Right lobe of liver (tissue), 6 donors: ENCODE measurements at regions not wholly inside any gene's neighbourhood (a gene's known extent, or its start where the extent isn't known, plus 50 kb on each side); places are given as distances from the start of the nearest gene placed in this dataset.

Experiments
- ATAC-seq, 4 donors: fragments of 200-7000 bp; cut with Tn5 transposase; one replicate each; pipeline ENCODE4 v1.9.1; 2020; ENCODE audit warnings: mild to moderate bottlenecking in 4 of 4, moderate library complexity in 4 of 4
- DNase-seq, 3 donors: peaks; one replicate each; pipeline ENCODE4 v3.0.0-alpha.2; 2020
- H3K27ac ChIP-seq, 3 donors: fragments of 200-600 bp; one replicate each; pipeline ENCODE4 v1.8.0; 2022
- H3K27me3 ChIP-seq, 2 donors: fragments of 200-600 bp; one replicate each; pipeline ENCODE4 v1.8.0; 2022
- H3K36me3 ChIP-seq, 4 donors: fragments of 200-600 bp; sonication (generic) in 1 of 4; one replicate each; pipeline versions ENCODE4 v1.5.1 to v1.8.0; 2017 to 2022; ENCODE audit warnings: control low read depth in 1 of 4
- H3K4me1 ChIP-seq, 4 donors: fragments of 200-600 bp; sonication (generic) in 1 of 4; one replicate each; pipeline versions ENCODE4 v1.5.1 to v1.8.0; 2017 to 2022; ENCODE audit warnings: control low read depth in 1 of 4
- H3K4me3 ChIP-seq, 3 donors: fragments of 200-600 bp; one replicate each; pipeline ENCODE4 v1.8.0; 2022
- H3K9me3 ChIP-seq, 4 donors: fragments of 200-600 bp; sonication (generic) in 1 of 4; one replicate each; pipeline versions ENCODE4 v1.5.1 to v1.8.0; 2017 to 2022; ENCODE audit warnings: control low read depth in 1 of 4
- POLR2A ChIP-seq: fragments of 450-650 bp; IDR thresholded peaks from one replicate; pipeline ENCODE4 v1.6.1; 2017; ENCODE audit warnings: antibody characterized with exemption, mild to moderate bottlenecking
- WGBS: methylation state at CpG from one replicate; pipeline ENCODE4 v1.1.6; 2018; ENCODE audit warnings: low coverage, low lambda C conversion rate; ENCODE audit not compliant: insufficient coverage; ENCODE audit errors: missing lambda C conversion rate; 5-methylcytosine and 5-hydroxymethylcytosine counted together
- intact Hi-C, 2 donors: fragments of 100-400 bp; cut with DNase I; formaldehyde crosslinking; loops; one replicate each; pipeline versions ENCODE4 v1.11.2 to v1.14.1; 2022
- TF ChIP-seq, protein P1 (sequence below), 4 donors: fragments of 200-600 bp in 3 of 4; fragments of 450-650 bp in 1 of 4; IDR thresholded peaks; one replicate each; pipeline versions ENCODE4 v1.5.1 to v1.8.0; 2016 to 2022; ENCODE audit warnings: antibody characterized with exemption in 4 of 4, mild to moderate bottlenecking in 2 of 4
- donor health status: DM: no; HTN: yes; CAD: no.
- donor health status: DM: no; HTN: no; CAD: no.
- donor health status: DM: no; HTN: no; CAD: no.
- donor health status: DM: no; HTN: yes; CAD: no.
- donor health status: DM: no; HTN: yes; CAD: no.

DNA sequence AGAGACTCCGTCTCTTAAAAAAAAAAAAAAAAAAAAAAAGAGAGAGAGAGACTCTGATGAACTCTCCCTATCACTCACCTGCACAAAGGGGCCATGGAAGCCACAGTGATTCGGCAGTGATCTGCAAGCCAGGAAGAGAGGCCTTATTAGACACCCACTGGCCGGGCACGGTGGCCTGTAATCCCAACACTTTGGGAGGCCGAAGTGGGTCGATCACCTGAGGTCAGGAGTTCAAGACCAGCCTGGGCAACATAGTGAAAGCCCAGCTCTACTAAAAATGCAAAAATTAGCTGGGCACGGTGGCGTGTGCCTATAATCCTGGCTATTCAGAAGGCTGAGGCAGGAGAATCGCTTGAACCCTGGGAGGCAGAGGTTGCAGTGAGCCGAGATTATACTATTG is 198.5 kb upstream of the WSCD1 start:
- no peak for ATAC-seq

DNA sequence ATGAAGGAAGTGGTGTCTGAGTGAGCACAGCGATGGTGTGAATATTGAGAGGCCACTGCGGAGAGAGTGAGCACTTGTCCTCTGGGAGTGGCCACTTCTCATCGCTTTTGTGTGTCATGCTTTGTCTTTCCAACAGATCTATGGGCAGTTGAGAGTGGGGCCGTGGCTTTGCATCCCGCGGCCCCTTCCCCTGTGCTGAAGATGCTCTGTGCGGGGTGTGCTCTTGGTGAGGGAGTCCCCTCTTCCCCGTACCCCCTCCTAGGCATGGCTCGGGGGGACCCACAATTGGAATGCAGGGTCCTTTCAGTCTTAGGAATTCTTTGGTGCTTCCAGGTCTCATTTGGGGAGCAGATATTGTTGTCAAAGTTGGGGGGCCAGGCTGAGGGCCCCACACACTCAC is 197.3 kb upstream of the WSCD1 start:
- no peaks in the 10 kb centered on the region for H3K9me3 ChIP-seq
- DNase-seq (no peak), ATAC-seq (no peak)
- H3K4me1 ChIP-seq = peaks cover 0 to 3% (median 1%) of the 10 kb centered on the region in 4 donors
- no peak overlapping the region for H3K27ac ChIP-seq
- no peaks in the 10 kb centered on the region for H3K36me3 ChIP-seq
- H3K27me3 ChIP-seq = no peaks in the 10 kb centered on the region
- TF ChIP-seq, protein P1, sequence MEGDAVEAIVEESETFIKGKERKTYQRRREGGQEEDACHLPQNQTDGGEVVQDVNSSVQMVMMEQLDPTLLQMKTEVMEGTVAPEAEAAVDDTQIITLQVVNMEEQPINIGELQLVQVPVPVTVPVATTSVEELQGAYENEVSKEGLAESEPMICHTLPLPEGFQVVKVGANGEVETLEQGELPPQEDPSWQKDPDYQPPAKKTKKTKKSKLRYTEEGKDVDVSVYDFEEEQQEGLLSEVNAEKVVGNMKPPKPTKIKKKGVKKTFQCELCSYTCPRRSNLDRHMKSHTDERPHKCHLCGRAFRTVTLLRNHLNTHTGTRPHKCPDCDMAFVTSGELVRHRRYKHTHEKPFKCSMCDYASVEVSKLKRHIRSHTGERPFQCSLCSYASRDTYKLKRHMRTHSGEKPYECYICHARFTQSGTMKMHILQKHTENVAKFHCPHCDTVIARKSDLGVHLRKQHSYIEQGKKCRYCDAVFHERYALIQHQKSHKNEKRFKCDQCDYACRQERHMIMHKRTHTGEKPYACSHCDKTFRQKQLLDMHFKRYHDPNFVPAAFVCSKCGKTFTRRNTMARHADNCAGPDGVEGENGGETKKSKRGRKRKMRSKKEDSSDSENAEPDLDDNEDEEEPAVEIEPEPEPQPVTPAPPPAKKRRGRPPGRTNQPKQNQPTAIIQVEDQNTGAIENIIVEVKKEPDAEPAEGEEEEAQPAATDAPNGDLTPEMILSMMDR (IDR thresholded peaks at IDR 0.05) = no peak
- no peak for TF ChIP-seq POLR2A
- intact Hi-C loops = no loop called here
- H3K4me3 ChIP-seq = no peak overlapping the region
- WGBS = 57% methylated on average over 3 of the region's 9 CpGs

More for the DNA sequence above, 198.5 kb upstream of the WSCD1 start:
- Histone ChIP-seq H3K4me3 (no peak overlapping the region), H3K9me3 (no peaks in the 10 kb centered on the region), H3K27me3 (no peaks in the 10 kb centered on the region), H3K36me3 (no peaks in the 10 kb centered on the region), H3K27ac (no peak overlapping the region), H3K4me1 (no peaks in the 10 kb centered on the region)
- 75% methylated on average over 6 of the region's 10 CpGs for WGBS
- no peak for DNase-seq
- TF ChIP-seq, protein P1 (IDR thresholded peaks at IDR 0.05) = no peak
- TF ChIP-seq POLR2A = no peak
- intact Hi-C loops = no loop called here

DNA sequence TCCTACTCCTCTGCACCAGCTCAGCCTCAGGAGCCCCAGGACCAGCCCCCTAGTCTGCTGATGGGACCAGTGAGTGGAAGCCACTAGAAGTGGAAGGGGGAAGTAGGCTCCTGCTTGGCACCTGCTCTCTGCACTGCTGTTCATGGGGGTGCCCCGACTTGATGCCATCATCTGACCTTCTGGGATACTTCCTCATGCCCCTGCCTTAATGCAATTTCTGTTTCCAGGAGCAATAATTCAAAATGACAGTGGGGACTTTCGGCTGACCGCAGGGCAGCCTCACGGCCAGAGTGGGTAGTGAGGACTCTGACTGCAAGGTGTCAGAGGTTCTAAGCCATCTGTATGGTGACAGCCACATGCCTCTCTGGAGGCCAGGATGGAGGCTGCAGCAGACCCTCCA is 196.4 kb upstream of the WSCD1 start:
- no peaks in the 10 kb centered on the region for H3K36me3 ChIP-seq
- no peak for TF ChIP-seq POLR2A
- TF ChIP-seq, protein P1 (IDR thresholded peaks at IDR 0.05) = no peak
- no peaks in the 10 kb centered on the region for H3K27me3 ChIP-seq
- H3K27ac ChIP-seq = no peak overlapping the region
- no peak overlapping the region for H3K4me3 ChIP-seq
- 17% methylated on average over 1 of the region's 4 CpGs for WGBS
- intact Hi-C loops = no loop called here
- ATAC-seq = no peak
- DNase-seq = no peak
- no peaks in the 10 kb centered on the region for H3K9me3 ChIP-seq
- H3K4me1 ChIP-seq = peaks cover 0 to 11% (median 2%) of the 10 kb centered on the region in 4 donors

DNA sequence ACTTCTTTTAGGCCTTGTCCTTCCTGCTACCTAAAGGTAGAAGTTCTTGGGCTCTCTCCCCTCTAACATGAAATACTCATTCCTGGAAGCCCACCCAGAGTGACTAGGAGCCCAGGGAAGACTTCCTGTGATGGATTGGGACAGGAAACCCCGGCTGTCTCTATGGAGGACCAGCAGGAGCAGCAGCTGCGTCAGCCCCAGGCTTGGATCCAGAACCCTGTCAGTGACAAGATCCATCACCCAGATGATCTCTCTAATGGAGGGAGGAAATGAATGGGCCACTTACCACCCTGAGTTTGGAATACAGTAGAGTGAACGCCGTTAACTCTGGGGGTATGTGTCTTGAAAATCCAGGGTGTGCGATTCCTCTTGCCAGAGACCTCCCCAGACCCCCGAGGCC is 195.7 kb upstream of the WSCD1 start:
- no peaks in the 10 kb centered on the region for H3K27me3 ChIP-seq
- no peaks in the 10 kb centered on the region for H3K36me3 ChIP-seq
- no peak for TF ChIP-seq POLR2A
- TF ChIP-seq, protein P1 (IDR thresholded peaks at IDR 0.05) = no peak
- ATAC-seq (no peak), DNase-seq (no peak)
- H3K4me1 ChIP-seq = peaks cover 0 to 11% (median 2%) of the 10 kb centered on the region in 4 donors
- H3K4me3 ChIP-seq = no peak overlapping the region
- intact Hi-C loops = no loop called here
- H3K27ac ChIP-seq = no peak overlapping the region
- H3K9me3 ChIP-seq = no peaks in the 10 kb centered on the region
- 72% methylated on average over 5 of the region's 6 CpGs for WGBS

DNA sequence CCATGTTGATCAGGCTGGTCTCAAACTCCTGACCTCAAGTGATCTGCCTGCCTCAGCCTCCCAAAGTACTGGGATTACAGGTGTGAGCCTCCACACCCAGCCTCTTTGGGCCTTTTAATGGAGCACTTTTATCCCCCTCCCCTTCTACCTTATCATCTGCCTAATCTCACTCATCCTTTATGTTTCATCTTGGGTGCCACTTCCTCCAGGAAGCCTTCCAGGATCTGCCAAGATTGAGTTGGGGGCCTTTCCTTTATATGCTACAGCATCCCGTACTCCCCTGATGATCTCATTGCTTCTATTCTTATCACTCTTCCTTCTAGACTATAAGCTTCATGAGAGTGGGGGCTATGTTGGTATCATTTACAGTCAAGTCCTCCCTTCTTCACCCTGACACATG is 192.8 kb upstream of the WSCD1 start:
- 38% methylated on average over 1 of the region's 1 CpG for WGBS
- Histone ChIP-seq H3K4me3 (no peak overlapping the region), H3K9me3 (no peaks in the 10 kb centered on the region), H3K27me3 (no peaks in the 10 kb centered on the region), H3K4me1 (peaks cover 0 to 11% (median 2%) of the 10 kb centered on the region in 4 donors), H3K27ac (no peak overlapping the region), H3K36me3 (no peaks in the 10 kb centered on the region)
- TF ChIP-seq, protein P1 (IDR thresholded peaks at IDR 0.05) = no peak
- no peak for TF ChIP-seq POLR2A
- DNase-seq = no peak
- ATAC-seq = no peak
- intact Hi-C loops = no loop called here
